ENCODE measurements at regions not wholly inside any gene's neighbourhood (a gene's known extent, or its start where the extent isn't known, plus 50 kb on each side); places are given as distances from the start of the nearest gene placed in this dataset.
"Not testable (repeated sequence)": the region's sequence is repeated elsewhere in the genome, so short reads cannot be mapped to it uniquely, and the experiment has no call there.

GRCh38 chr1:118828038-118828437 lies 160.1 kb downstream of the TBX15 start:
- no peak for FAIRE-seq
- DNase-seq (ENCODE audit: extremely low spot score, insufficient read length, low read depth) = no peak

- FAIRE-seq (no peak), DNase-seq (ENCODE audit: extremely low spot score, insufficient read length, low read depth) (no peak)
These were observed 160.5 kb downstream of the TBX15 start for GRCh38 chr1:118827636-118828035.

DNA sequence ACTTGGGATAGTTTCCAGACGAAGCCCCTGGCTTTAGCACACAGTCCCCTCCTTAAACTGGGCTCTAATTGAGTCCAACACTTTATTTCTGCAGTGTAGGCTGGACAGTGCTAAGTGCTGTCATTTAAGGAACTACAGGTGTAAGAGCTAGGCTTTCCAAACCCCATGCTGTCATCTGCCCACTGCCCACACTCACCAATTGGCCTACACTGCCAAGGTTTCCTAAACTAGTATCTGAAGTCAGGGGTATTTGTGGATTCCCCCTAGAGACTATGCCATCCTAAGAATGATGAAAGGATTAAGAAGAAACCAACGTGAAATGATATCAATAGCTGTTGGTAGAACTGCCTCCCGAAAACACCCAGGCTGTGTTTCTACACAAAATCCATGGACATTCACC lies 160.9 kb downstream of the TBX15 start:
- no peak for DNase-seq (ENCODE audit: extremely low spot score, insufficient read length, low read depth)
- no peak for FAIRE-seq

- no peak for DNase-seq (ENCODE audit: extremely low spot score, insufficient read length, low read depth)
- FAIRE-seq = peak; percentile 36
These were observed 161.5 kb downstream of the TBX15 start for GRCh38 chr1:118826669-118827068.

DNA sequence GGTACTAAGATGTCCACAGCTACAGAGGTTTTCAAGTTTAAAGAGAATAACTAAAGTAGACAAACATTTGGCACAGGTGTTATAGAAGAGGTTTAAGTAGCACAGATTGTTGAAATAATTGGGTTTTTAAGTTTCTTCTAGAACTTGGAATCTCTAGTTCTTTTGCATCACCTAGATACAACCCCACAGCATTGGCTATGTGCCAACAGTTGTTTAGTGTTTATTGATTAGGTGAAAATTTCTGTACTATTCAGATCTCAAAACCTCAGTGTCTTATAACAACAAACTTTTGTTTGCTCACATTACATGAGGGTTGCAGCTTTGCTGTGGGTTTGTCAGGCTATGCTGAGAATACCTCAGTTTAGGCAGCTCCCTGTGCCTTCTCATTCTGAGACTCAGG lies 162.5 kb downstream of the TBX15 start:
- no peak for DNase-seq (ENCODE audit: extremely low spot score, insufficient read length, low read depth)
- FAIRE-seq = no peak

DNA sequence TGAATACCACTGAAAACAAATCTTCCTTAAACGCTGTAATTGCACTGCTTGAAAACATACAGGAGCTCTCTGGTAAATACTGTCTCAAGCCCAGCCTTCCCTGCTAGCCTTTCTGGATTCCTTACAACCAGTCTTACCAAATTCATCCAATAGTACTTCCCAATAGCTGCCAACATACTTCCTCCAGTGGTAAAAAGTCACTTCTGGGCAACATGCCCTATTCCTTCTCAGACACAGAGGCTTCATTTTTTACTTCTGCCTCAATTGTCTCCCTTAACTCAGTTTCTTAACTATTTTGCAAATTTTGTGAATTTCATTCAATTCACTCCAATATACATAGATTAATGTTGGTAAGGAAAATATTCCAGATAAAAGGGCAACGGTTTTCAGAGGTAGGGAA lies 166.3 kb downstream of the TBX15 start:
- DNase-seq (ENCODE audit: extremely low spot score, insufficient read length, low read depth) (no peak), FAIRE-seq (no peak)

GRCh38 chr1:118820864-118821263 lies 167.3 kb downstream of the TBX15 start:
- DNase-seq (ENCODE audit: extremely low spot score, insufficient read length, low read depth) = no peak
- no peak for FAIRE-seq

DNA sequence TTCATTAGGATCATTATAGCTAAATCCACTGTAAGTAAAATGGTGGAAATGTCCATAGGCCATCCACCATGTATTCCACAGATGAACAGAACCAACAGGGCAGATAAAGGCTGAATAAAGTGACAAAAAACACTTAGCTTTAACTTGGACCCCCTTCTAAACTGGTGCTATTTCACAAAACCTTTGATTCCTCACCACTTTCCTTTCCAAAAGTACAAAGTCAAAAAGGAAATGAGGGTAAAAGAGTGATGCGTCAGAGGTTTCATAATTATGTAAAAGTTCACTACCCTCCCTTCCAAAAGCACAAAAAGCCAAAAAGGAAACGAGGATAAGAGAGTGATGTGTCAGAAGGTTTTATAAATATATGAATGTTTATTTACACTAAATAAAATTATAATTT lies 172.2 kb downstream of the TBX15 start:
- FAIRE-seq (no peak), DNase-seq (ENCODE audit: extremely low spot score, insufficient read length, low read depth) (no peak)

DNA sequence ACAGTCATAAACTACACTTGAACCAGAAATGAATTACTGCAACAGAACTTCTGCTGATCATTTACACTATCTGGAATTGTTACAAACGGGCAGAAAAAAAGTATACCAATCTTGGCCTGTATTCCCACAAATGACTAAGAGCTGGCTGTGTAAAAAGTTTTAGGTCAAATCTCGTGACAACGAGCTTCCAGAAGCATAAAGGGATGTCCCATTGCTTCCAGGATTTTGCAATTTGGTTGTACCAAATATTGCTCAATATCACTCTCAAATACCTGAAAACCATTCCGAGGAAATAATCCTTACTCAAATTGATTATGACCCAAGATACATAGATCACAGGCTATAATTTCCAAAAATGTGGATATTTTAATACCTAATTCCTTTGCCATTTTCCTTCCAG lies 175.6 kb downstream of the TBX15 start:
- FAIRE-seq (no peak), DNase-seq (ENCODE audit: extremely low spot score, insufficient read length, low read depth) (no peak)

GRCh38 chr1:118811156-118811555 lies 177.0 kb downstream of the TBX15 start:
- no peak for DNase-seq (ENCODE audit: extremely low spot score, insufficient read length, low read depth)
- no peak for FAIRE-seq

- DNase-seq (ENCODE audit: extremely low spot score, insufficient read length, low read depth) = no peak
These were observed 178.6 kb downstream of the TBX15 start for GRCh38 chr1:118809586-118809985.

GRCh38 chr1:118803128-118803527 lies 185.0 kb downstream of the TBX15 start:
- FAIRE-seq = not testable (repeated sequence)

More at GRCh38 chr1:118809586-118809985, 178.6 kb downstream of the TBX15 start:
- no peak for FAIRE-seq

DNA sequence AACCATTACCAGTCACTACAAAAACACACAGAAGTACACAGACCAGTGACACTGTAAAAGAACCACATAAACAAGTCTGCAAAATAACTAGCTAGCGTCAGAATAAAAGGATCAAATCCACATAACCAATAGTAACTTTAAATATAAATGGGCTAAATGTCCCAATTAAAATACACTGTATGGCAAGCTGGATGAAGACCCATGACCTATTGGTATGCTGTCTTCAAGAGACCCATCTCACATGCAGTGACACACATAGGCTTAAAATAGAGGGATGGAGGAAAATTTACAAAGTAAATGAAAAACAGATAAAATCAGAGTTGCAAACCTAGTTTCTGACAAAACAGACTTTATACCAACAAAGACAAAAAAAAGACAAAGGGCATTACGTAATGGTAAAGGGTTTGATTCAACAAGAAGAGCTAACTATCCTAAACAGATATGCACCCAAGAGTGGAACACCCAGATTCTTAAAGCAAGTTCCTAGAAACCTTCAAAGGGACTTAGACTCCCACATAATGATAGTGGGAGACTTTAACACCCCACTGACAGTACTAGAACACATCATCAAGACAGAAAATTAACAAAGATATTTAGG lies 196.9 kb downstream of the TBX15 start:
- FAIRE-seq (peak; percentile 18), DNase-seq (ENCODE audit: extremely low spot score, insufficient read length, low read depth) (no peak)

More at GRCh38 chr1:118803128-118803527, 185.0 kb downstream of the TBX15 start:
- not testable (repeated sequence) for DNase-seq (ENCODE audit: extremely low spot score, insufficient read length, low read depth)

GRCh38 chr1:118788463-118788862 lies 199.7 kb downstream of the TBX15 start:
- FAIRE-seq = no peak
- no peak for DNase-seq (ENCODE audit: extremely low spot score, insufficient read length, low read depth)

DNA sequence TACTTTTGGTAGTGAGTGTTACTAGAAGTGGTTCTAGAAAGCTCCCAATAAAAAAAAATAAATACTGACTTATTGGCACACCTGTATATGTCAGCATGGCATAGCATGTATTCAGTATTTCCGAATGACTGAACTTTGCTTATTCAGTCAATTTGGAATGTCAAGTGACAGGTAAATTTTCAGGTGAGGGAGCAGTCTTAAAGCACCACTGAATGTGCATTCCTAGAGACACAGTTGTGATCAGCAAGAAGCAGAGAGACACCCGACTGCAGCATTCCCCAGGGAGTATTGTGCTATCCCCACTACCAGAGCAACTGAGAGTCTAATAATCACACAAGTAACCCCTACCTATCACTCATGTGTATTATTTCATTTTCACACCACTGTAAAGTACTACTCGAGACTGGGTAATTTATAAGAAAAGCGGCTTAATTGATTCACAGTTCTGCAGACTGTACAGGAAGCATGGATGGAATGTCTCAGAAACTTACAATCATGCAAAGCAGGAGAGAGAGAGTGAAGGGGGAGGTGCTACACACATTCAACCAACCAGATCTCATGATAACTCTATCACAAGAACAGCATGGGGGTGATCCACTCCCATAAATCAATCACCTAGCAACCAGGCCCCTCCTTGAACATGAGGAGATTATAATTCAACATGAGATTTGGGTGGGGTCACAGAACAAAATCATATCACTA lies 201.5 kb downstream of the TBX15 start:
- no peak for DNase-seq (ENCODE audit: extremely low spot score, insufficient read length, low read depth)
- FAIRE-seq = no peak

DNA sequence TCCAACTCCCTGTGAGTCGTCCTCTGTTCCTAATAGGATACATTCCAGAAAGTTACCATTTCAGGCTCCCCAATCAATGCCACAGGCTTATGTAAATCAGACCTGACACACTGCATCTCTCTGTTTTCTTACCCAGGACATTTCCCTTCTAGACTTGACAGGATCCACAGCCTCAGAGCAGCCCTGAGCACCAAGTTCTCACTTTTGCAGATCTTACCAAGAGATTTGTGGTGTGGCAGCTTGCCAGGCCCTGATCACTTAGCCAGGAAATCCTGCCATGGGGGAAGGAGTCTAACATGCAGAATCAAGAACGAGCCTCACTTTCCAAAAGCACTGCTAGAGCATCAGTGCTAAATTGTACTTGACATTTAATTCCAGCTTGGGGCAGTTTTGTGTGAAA lies 202.9 kb downstream of the TBX15 start:
- DNase-seq (ENCODE audit: extremely low spot score, insufficient read length, low read depth) (no peak), FAIRE-seq (no peak)

DNA sequence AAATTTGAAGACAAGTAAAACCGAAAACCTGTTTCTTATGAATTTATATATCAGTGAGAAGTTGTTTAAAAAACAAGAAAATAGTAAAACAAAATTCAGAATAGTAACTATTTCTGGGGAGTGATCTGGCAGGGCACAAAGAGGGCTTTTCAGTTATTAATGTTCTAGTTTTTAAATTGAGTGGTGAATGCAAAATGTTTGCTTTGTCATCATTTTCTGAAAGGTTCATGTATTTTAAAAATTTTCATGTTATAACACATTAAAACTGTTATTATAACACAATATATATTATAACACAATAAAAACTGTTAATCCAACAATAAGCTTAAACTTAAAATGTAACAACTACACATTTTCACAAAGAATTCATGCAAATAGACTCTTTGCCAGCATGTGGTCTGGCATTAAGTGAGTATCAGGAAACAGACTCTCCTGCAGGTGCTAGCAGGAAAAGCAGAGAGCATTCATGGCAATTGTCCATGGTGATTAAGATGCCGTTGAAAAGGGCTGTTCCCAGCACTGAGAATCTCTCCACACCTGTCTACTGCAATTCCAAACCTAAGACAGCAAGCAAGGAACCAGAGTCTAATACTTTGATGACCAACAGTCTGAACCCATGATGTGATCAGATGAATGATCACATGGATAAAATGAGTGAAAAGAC lies 204.9 kb downstream of the TBX15 start:
- DNase-seq (ENCODE audit: extremely low spot score, insufficient read length, low read depth) (no peak), FAIRE-seq (no peak)

DNA sequence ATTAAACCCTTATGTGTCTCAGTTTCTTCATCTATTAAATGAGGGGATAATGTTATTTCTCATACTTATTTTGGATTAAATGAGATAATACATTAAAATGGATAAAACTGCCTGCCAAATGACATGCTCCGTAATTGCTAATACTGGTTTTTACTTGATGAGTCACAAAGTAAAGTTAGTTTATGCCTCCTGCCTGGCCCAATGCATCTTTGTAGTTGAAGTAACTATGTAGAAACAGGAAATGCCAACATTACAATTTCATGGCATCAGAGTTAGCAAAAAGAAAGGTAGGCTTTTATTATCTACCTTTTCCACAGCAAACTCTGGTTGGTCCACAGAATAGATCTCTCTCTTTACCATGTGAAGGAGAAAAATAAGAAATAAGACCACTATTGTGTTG lies 214.5 kb downstream of the TBX15 start:
- DNase-seq (ENCODE audit: extremely low spot score, insufficient read length, low read depth) (no peak), FAIRE-seq (no peak)

- DNase-seq (ENCODE audit: extremely low spot score, insufficient read length, low read depth) = no peak
- FAIRE-seq = no peak
These were observed 220.2 kb downstream of the TBX15 start for GRCh38 chr1:118767971-118768370.

GRCh38 chr1:118753976-118754375 lies 234.2 kb downstream of the TBX15 start:
- FAIRE-seq (no peak), DNase-seq (ENCODE audit: extremely low spot score, insufficient read length, low read depth) (no peak)

DNA sequence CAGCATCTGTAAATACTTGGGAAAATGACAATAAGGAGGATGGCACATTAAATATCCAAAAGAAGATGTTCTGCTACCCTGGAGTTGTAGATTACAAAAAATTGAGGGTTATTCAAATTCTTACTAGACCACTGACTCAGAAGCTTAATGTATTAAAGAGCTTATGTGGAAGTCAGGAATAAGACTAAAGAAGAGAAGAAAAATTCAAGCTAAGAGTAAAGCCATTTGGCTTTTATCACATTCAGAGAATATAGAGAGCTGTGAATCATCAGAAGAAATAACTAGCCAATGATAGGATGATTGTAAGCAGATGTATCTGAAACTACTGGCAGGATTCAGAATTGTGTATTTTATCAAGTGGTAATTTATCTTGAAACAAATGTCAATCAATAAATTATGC lies 237.0 kb downstream of the TBX15 start:
- no peak for DNase-seq (ENCODE audit: extremely low spot score, insufficient read length, low read depth)
- no peak for FAIRE-seq

Measured in GM18507 (cell line).